Thyroid gland (tissue), 4 donors: ENCODE measurements at regions not wholly inside any gene's neighbourhood (a gene's known extent, or its start where the extent isn't known, plus 50 kb on each side); places are given as distances from the start of the nearest gene placed in this dataset.

Experiments
- DNase-seq, 2 donors: peaks; one replicate each; pipeline ENCODE4 v3.0.0-alpha.2; 2019
- H3K27ac ChIP-seq, 3 donors: fragments of 200-600 bp; sonication (generic); 1 replicate in 2 of 3; 2 replicates in 1 of 3; pipeline ENCODE4 v1.5.1; 2016 to 2019; ENCODE audit warnings: mild to moderate bottlenecking in 1 of 3, moderate library complexity in 1 of 3
- H3K27me3 ChIP-seq: fragments of 200-600 bp; sonication (generic); one replicate; pipeline ENCODE4 v1.5.1; 2019
- H3K36me3 ChIP-seq, 2 donors: fragments of 200-600 bp; sonication (generic); one replicate each; pipeline ENCODE4 v1.5.1; 2016 to 2019
- H3K4me1 ChIP-seq, 2 donors: fragments of 200-600 bp; sonication (generic); one replicate each; pipeline ENCODE4 v1.5.1; 2017 to 2019
- H3K4me3 ChIP-seq, 3 donors: fragments of 200-600 bp; sonication (generic); replicated peaks in 1 of 3; 1 replicate in 2 of 3; 2 replicates in 1 of 3; pipeline ENCODE4 v1.5.1; 2016; ENCODE audit warnings: mild to moderate bottlenecking in 1 of 3
- H3K9me3 ChIP-seq: fragments of 200-600 bp; sonication (generic); one replicate; pipeline ENCODE4 v1.5.1; 2017
- CTCF ChIP-seq, 6 experiments: fragments of 200-600 bp in 3 of 6; fragments of 450-650 bp in 3 of 6; sonication (generic) in 3 of 6; IDR thresholded peaks; one replicate each; pipeline ENCODE4 v1.5.1; 2016 to 2019; ENCODE audit warnings: antibody characterized with exemption in 6 of 6, mild to moderate bottlenecking in 2 of 6, inconsistent platforms in 1 of 6, moderate library complexity in 1 of 6
- POLR2A ChIP-seq, 2 donors: fragments of 450-650 bp; IDR thresholded peaks; one replicate each; pipeline ENCODE4 v1.6.1; 2017; ENCODE audit warnings: antibody characterized with exemption in 2 of 2, mild to moderate bottlenecking in 2 of 2, moderate library complexity in 1 of 2
- WGBS, 2 donors: methylation state at CpG; one replicate each; pipeline ENCODE4 v1.1.5; 2017; 5-methylcytosine and 5-hydroxymethylcytosine counted together
- intact Hi-C: fragments of 100-400 bp; cut with DNase I; formaldehyde crosslinking; loops from one replicate; pipeline ENCODE4 v1.15.1; 2023

- no peaks in the 10 kb centered on the region for H3K9me3 ChIP-seq
- 90 to 95% methylated on average over 2 of the region's 2 CpGs for WGBS, 2 donors
- H3K4me3 ChIP-seq = no peak overlapping the region
- TF ChIP-seq CTCF (IDR thresholded peaks at IDR 0.05) (no peak), POLR2A (IDR thresholded peaks at IDR 0.05) (no peak)
- no peaks in the 10 kb centered on the region for H3K27me3 ChIP-seq
- H3K36me3 ChIP-seq = no peaks in the 10 kb centered on the region
- no peaks in the 10 kb centered on the region for H3K4me1 ChIP-seq
- no peak for DNase-seq
- H3K27ac ChIP-seq = no peak overlapping the region
- intact Hi-C loops = no loop called here
Measured at GRCh38 chr18:42157878-42158277, 202.8 kb downstream of the PIK3C3 start.

GRCh38 chr18:42159146-42159545 is 204.1 kb downstream of the PIK3C3 start:
- TF ChIP-seq CTCF (IDR thresholded peaks at IDR 0.05) (no peak), POLR2A (IDR thresholded peaks at IDR 0.05) (no peak)
- Histone ChIP-seq H3K27ac (no peak overlapping the region), H3K27me3 (no peaks in the 10 kb centered on the region), H3K36me3 (no peaks in the 10 kb centered on the region), H3K4me1 (no peaks in the 10 kb centered on the region), H3K4me3 (no peak overlapping the region), H3K9me3 (no peaks in the 10 kb centered on the region)
- intact Hi-C loops = no loop called here
- WGBS, 2 donors = 84 to 94% methylated on average over 3 of the region's 3 CpGs
- DNase-seq = no peak

DNA sequence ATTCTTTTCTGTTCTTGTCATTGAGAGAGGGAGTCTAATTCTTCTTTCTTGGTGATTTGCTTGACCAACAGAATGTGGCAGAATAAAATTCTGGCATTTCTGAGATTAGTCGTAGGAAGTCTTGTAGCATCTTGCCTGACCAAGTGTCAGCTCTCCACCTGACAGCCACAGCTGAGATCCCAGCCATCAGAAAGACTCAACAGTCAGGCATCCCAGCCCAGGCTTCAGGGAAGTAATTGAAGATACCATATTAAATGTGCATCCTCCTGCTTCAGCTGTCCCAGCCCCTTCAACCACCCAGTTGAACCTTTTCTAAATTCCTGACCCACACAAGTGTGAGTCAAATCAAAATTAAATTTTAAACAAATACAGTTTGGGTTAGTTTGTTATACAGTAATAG is 208.3 kb downstream of the PIK3C3 start:
- no peak for TF ChIP-seq CTCF (IDR thresholded peaks at IDR 0.05)
- no peak for TF ChIP-seq POLR2A (IDR thresholded peaks at IDR 0.05)
- H3K36me3 ChIP-seq = no peaks in the 10 kb centered on the region
- no peaks in the 10 kb centered on the region for H3K27me3 ChIP-seq
- intact Hi-C loops = no loop called here
- H3K4me3 ChIP-seq = no peak overlapping the region
- no peak overlapping the region for H3K27ac ChIP-seq
- no peak for DNase-seq
- H3K9me3 ChIP-seq = no peaks in the 10 kb centered on the region
- no peaks in the 10 kb centered on the region for H3K4me1 ChIP-seq
- 70 to 94% methylated on average over 1 of the region's 1 CpG for WGBS, 2 donors

GRCh38 chr18:42164556-42164955 is 209.5 kb downstream of the PIK3C3 start:
- intact Hi-C loops = no loop called here
- H3K27ac ChIP-seq = no peak overlapping the region
- no peak for TF ChIP-seq POLR2A (IDR thresholded peaks at IDR 0.05)
- no peak for DNase-seq
- no peaks in the 10 kb centered on the region for H3K27me3 ChIP-seq
- H3K4me1 ChIP-seq = no peaks in the 10 kb centered on the region
- no peak overlapping the region for H3K4me3 ChIP-seq
- 69 to 82% methylated on average over 1 of the region's 1 CpG for WGBS, 2 donors
- H3K9me3 ChIP-seq = no peaks in the 10 kb centered on the region
- H3K36me3 ChIP-seq = no peaks in the 10 kb centered on the region

DNA sequence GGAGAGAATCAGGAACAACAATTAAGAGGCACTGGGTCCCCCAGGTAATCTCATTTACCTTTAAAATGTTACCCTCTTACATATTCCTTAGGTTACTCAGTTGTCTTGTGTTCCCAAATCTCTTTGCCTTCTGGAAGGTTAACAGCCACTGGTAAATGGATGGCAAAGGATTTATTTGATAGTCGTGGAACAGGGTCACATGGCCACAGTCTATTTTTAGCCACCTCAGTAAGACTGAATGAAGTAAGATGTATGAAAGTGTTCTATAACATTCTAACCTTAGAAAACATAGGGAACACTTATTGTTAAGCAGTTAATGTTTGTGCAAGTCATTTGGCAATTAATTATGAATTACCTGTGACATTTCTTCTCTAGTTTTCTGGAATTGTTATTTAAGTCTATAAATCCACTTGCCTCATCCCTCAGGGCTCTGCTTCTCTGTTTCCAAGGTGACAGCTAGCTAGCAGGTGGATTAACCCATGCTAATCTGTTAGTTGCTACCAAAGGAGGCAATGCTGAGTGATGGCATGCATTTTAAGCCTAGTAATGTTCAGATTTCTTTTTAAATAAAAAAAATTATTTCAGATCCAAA is 211.0 kb downstream of the PIK3C3 start:
- intact Hi-C loops = no loop called here
- Histone ChIP-seq H3K4me1 (no peaks in the 10 kb centered on the region), H3K4me3 (no peak overlapping the region), H3K36me3 (no peaks in the 10 kb centered on the region), H3K27ac (no peak overlapping the region), H3K27me3 (no peaks in the 10 kb centered on the region), H3K9me3 (no peaks in the 10 kb centered on the region)
- no peak for TF ChIP-seq CTCF (IDR thresholded peaks at IDR 0.05)
- DNase-seq = no peak
- WGBS, 2 donors = 43 to 59% methylated on average over 1 of the region's 1 CpG

GRCh38 chr18:42168487-42168886 is 213.5 kb downstream of the PIK3C3 start:
- TF ChIP-seq CTCF (IDR thresholded peaks at IDR 0.05) (no peak), POLR2A (IDR thresholded peaks at IDR 0.05) (no peak)
- WGBS, 2 donors = 92 to 93% methylated on average over 2 of the region's 2 CpGs

More at GRCh38 chr18:42168487-42168886, 213.5 kb downstream of the PIK3C3 start:
- no peaks in the 10 kb centered on the region for H3K9me3 ChIP-seq
- H3K27me3 ChIP-seq = no peaks in the 10 kb centered on the region
- intact Hi-C loops = no loop called here
- DNase-seq = no peak
- H3K4me1 ChIP-seq = no peaks in the 10 kb centered on the region
- H3K27ac ChIP-seq = no peak overlapping the region
- H3K4me3 ChIP-seq = no peak overlapping the region
- H3K36me3 ChIP-seq = no peaks in the 10 kb centered on the region
